AG04449 (cell line): ENCODE measurements at regions not wholly inside any gene's neighbourhood (a gene's known extent, or its start where the extent isn't known, plus 50 kb on each side); places are given as distances from the start of the nearest gene placed in this dataset.

Experiments used
- CTCF ChIA-PET: fragments of 350-600 bp; formaldehyde crosslinking; extraction: SDS; loops from one replicate; lab custom pipeline; 2021; ENCODE audit warnings: antibody characterized with exemption; lab: Yijun Ruan, JAX
- POLR2A ChIA-PET: fragments of 400-600, 350-600 bp; formaldehyde crosslinking; extraction: SDS; loops from one replicate; lab custom pipeline; 2020; ENCODE audit warnings: antibody characterized with exemption, inconsistent platforms; lab: Yijun Ruan, JAX
- DNase-seq: peaks from one replicate; pipeline ENCODE4 v3.0.0-alpha.2; 2010; ENCODE audit warnings: low read depth, low spot score
- H3K4me3 ChIP-seq: 2 replicates; pipeline ENCODE4 v1.5.1; 2011; ENCODE audit warnings: low read depth, mild to moderate bottlenecking, control low read depth, low read length
- CTCF ChIP-seq: IDR thresholded peaks from one replicate; pipeline ENCODE4 v1.5.1; 2011; ENCODE audit warnings: mild to moderate bottlenecking, moderate library complexity, low read length, control low read depth, inconsistent platforms; ENCODE audit not compliant: insufficient read depth; ENCODE audit errors: missing control alignments

- DNase-seq: no peak
- TF ChIP-seq CTCF: no peak
- ChIA-PET POLR2A (no interaction called here), CTCF (interaction anchor here (1.5 kb wide), 1 partner anchor 10 kb away, joined by 3 read pairs; no protein-coding TSS in a partner anchor)
- no peak overlapping the region for H3K4me3 ChIP-seq
These were observed 73.3 kb downstream of the SNRPE start for GRCh38 chr1:203934651-203935050.

DNA sequence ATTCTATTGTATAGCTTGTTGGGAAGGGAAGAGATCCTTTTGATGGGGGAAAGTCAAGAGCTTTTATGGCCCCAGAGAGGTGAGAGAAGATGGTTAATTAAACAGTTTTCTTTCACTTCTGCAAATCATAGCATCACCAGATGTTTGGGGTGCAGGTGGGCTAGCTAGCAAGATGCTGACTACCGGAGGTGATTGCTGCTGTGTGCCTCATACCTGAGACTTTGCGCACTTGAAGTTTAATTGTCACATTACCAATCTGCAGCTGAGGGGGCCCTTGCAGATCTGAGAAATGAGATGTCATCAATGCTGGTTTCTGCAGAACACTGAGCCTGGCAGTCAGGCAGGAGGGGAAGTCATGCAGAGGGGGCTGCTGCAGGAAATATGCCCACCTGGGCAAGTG is 73.9 kb downstream of the SNRPE start:
- CTCF ChIA-PET: interaction anchor here (1.5 kb wide), 1 partner anchor 9 kb away, joined by 3 read pairs; no protein-coding TSS in a partner anchor
- no peak for TF ChIP-seq CTCF
- POLR2A ChIA-PET: no interaction called here
- no peak overlapping the region for H3K4me3 ChIP-seq
- DNase-seq: no peak

DNA sequence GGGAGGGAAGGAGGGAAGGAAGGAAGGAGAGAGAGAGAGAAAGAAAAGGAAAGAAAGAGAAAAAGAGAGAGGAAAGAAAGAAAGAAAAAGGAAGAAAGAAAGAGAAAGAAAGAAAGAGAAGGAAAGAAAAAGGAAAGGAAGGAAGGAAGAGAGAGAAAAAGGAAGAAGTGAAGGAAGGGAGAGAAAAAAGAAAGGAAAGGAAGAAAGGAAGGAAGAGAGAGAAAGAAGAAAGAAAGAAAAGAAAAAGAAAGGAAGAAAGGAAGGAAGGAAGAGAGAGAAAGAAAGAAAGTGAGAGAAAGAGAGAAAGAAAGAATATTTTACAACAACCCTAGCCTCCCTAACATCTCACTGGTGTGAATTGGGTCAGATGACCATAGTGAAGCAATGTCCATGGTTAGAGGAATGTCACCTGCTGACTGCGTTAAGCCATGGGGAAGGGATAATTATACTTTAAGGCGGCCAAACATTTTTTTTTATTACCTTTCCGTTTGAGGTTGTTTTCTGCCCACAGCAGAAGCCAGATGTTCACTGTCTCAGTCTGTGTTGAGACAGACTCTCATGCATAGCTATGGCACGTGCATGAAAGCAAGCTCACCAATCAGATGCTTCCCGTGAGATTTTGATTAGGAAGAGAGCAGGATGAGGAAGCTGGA is 76.4 kb downstream of the SNRPE start:
- TF ChIP-seq CTCF: no peak
- no peak for DNase-seq
- POLR2A ChIA-PET: no interaction called here
- H3K4me3 ChIP-seq: no peak overlapping the region
- CTCF ChIA-PET: no interaction called here

DNA sequence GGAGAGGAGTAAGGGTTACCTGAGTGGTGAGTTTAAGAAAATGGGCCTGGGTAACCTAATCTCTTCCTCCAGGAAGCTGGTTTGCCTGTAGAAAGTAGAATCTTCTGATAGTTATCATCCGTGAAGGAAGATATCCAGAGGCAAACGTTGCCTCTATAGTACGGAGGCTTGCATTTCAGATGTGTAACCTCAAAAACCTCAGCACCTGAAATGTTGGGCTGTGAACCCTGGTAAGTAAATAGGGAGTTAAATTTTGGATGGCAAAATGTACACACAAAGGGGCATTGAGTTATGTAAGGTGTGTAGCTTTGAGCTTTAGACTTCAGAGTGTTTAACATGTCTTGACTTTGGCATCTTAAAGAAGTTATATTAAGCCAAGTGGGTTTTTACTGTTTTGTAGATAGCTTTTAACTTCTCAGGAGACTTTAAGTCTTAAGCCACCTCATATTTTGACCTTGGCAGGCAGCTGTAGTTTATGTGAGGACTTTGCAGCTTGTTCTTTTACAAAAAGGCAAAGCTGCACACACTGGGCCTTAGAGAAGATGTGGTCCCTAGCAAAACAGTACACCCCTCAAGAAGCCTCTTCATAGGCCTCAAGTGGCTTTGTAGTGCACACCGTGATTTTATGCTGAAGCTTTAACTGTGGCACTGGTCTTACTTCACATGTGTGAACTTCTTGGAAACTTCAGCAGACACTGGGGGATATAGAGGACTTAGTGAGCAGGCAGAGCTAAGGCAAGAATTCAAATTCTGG is 83.4 kb downstream of the SNRPE start:
- CTCF ChIA-PET: interaction anchor here (0.9 to 1.1 kb wide), 2 partner anchors 10 to 74 kb away, joined by 3 to 4 read pairs; no protein-coding TSS in a partner anchor
- POLR2A ChIA-PET: no interaction called here
- DNase-seq: no peak
- H3K4me3 ChIP-seq: no peak overlapping the region
- no peak for TF ChIP-seq CTCF

DNA sequence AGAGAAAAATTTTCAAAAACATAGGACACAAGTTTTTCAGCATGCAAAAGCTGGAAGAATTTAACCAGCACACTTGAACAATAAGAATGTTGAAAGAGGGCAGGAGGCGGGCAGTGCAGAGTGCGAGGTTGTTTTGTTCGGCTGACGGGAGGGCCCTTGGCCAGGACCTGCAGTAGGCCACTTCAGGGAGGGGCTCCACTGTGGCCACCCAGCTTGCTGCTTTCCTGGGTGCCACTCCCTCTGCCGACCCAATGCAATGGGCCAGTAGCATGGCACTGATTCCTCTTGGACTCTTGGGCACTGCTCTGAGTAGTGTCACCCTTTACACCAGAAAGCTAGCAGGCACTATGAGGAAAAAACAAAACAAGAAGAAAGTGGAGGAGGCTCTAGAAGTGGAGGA is 92.9 kb downstream of the SNRPE start:
- POLR2A ChIA-PET: no interaction called here
- TF ChIP-seq CTCF: no peak

GRCh38 chr1:203954788-203955552 is 93.6 kb downstream of the SNRPE start:
- no peak for TF ChIP-seq CTCF
- H3K4me3 ChIP-seq: no peak overlapping the region
- ChIA-PET CTCF (no interaction called here), POLR2A (no interaction called here)
- no peak for DNase-seq

More for the DNA sequence above, 92.9 kb downstream of the SNRPE start:
- CTCF ChIA-PET: no interaction called here
- DNase-seq: no peak
- H3K4me3 ChIP-seq: no peak overlapping the region
